ENCODE measurements at regions not wholly inside any gene's neighbourhood (a gene's known extent, or its start where the extent isn't known, plus 50 kb on each side); places are given as distances from the start of the nearest gene placed in this dataset.

GRCh38 chr6:86118271-86118670 is 475.6 kb upstream of the SYNCRIP start:
- CTCF ChIA-PET (ENCODE audit: low intra/inter-chr PET ratio, low total read pairs), result no interaction called here
- no peak for FAIRE-seq
- Histone ChIP-seq H3K9me3 (ENCODE audit: low read length) (no peaks in the 10 kb centered on the region), H3K9ac (ENCODE audit: insufficient read depth, low read depth, low read length) (no peak overlapping the region), H3K4me1 (ENCODE audit: insufficient read depth, low read length) (no peaks in the 10 kb centered on the region), H2AFZ (ENCODE audit: low read length) (no peak overlapping the region), H3K36me3 (replicated peaks in 1 of 2; ENCODE audit: control insufficient read depth in 1 of 2, insufficient read depth in 2 of 2, low read length in 2 of 2) (no peaks in the 10 kb centered on the region), H3K79me2 (ENCODE audit: insufficient read depth, low read length) (no peaks in the 10 kb centered on the region), H4K20me1 (ENCODE audit: insufficient read depth, low read length) (no peaks in the 10 kb centered on the region), H3K27ac (ENCODE audit: extremely low read length, insufficient read depth, low read length) (no peak overlapping the region), H3K4me2 (ENCODE audit: low read depth, low read length) (no peak overlapping the region), H3K4me3 (replicated peaks in 1 of 3; ENCODE audit: insufficient read depth in 1 of 3, low read depth in 2 of 3, low read length in 3 of 3) (no peak overlapping the region), H3K27me3 (ENCODE audit: control insufficient read depth in 1 of 2, insufficient read depth in 2 of 2, low read length in 2 of 2) (no peaks in the 10 kb centered on the region)
- BruUV-seq (replicated peaks), result no TSS peak
- no peak for ATAC-seq
- TF ChIP-seq ZNF547 (CRISPR knock-in tag; IDR thresholded peaks at IDR 0.05), result no peak
- no peak for TF ChIP-seq SATB2 (CRISPR knock-in tag; IDR thresholded peaks at IDR 0.05)
- TF ChIP-seq ELF3 (CRISPR knock-in tag; IDR thresholded peaks at IDR 0.05), result no peak
- no peak for TF ChIP-seq TBX2 (CRISPR knock-in tag; IDR thresholded peaks at IDR 0.05; ENCODE audit: borderline replicate concordance)
- TF ChIP-seq SAP130 (CRISPR knock-in tag; IDR thresholded peaks at IDR 0.05; ENCODE audit: low read depth), result no peak
- TF ChIP-seq NFKB2 (CRISPR knock-in tag; IDR thresholded peaks at IDR 0.05; ENCODE audit: borderline replicate concordance), result no peak
- TF ChIP-seq MAFG (CRISPR knock-in tag; IDR thresholded peaks at IDR 0.05), result no peak
- no peak for TF ChIP-seq HNF1B (CRISPR knock-in tag; IDR thresholded peaks at IDR 0.05)
- TF ChIP-seq ZBED4 (CRISPR knock-in tag; IDR thresholded peaks at IDR 0.05; ENCODE audit: borderline replicate concordance), result no peak
- no peak for TF ChIP-seq ZNF383 (CRISPR knock-in tag; IDR thresholded peaks at IDR 0.05; ENCODE audit: borderline replicate concordance)
- TF ChIP-seq UBTF (CRISPR knock-in tag; IDR thresholded peaks at IDR 0.05), result no peak
- no peak for TF ChIP-seq ZNF230 (CRISPR knock-in tag; IDR thresholded peaks at IDR 0.05)
- TF ChIP-seq REPIN1 (CRISPR knock-in tag; IDR thresholded peaks at IDR 0.05; ENCODE audit: borderline replicate concordance, low read depth), result no peak
- no peak for TF ChIP-seq MIER3 (CRISPR knock-in tag; IDR thresholded peaks at IDR 0.05; ENCODE audit: borderline replicate concordance)
- no peak for TF ChIP-seq ZBTB38 (CRISPR knock-in tag; IDR thresholded peaks at IDR 0.05)
- no peak for TF ChIP-seq ZNF720 (CRISPR knock-in tag; IDR thresholded peaks at IDR 0.05)
- TF ChIP-seq PPARG (CRISPR knock-in tag; conservative IDR thresholded peaks at IDR 0.05), result no peak
- intact Hi-C loops (cut with micrococcal nuclease; ENCODE audit: unreplicated experiment) (no loop called here), in situ Hi-C loops (cut with HindIII; ENCODE audit: extremely low pct_ligation_motif_present, low pct_unique_long_range_greater_than_20kb) (no loop called here)
- DNase-seq (ENCODE audit: low spot score), result no peak
- POLR2A ChIA-PET, result no interaction called here
